ENCODE measurements at regions not wholly inside any gene's neighbourhood (a gene's known extent, or its start where the extent isn't known, plus 50 kb on each side); places are given as distances from the start of the nearest gene placed in this dataset.
"Not testable (repeated sequence)": the region's sequence is repeated elsewhere in the genome, so short reads cannot be mapped to it uniquely, and the experiment has no call there.

DNA sequence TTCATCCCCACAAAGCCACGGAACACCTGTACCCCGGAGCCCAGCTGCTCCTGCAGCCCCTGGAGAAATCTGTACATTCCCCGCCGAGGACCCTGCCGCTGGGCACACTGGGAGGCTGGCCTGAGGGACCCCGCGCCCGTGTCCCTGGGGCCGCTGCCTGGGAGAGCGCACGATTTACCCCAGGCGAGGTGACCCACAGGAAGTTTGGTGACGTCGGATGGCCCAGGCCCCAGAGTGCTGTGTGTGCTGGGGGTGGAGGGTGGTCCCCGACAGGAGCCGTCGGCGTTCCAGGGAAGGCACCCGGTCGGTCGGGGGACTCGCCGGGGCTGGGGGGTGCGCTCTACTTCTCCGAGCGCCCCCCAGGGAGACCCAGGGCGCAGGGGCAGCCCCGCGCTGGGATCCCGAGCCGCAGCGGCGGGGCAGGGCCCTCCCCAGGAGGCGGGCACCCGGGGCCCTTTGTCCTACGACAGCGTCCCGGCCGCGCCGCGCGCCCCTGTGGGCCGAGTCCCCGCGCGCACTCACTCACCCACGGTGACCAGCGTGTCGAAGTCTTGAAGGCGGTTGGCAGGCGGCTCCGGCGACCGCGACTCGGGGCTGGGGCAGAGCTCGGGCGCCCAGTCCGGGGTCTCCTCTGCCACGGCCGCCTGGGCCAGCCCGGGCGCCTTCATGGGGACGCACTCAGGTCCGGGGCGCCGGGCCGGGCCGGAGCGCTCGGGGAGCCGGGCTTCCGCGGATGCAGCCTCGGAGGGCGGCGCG, 206.4 kb upstream of the PRKX start:
- CTCF ChIA-PET; H4K91ac ChIP-seq (ENCODE audit: insufficient read depth, low read depth, low read length); POLR2A ChIA-PET (ENCODE audit: unreplicated experiment); H3K9ac ChIP-seq (ENCODE audit: low read depth, low read length); H3K4me3 ChIP-seq (ENCODE audit: insufficient read depth, low read depth, low read length); H4K8ac ChIP-seq (ENCODE audit: low read depth in 2 of 2, low read length in 2 of 2); H4K20me1 ChIP-seq (ENCODE audit: insufficient read depth, low read length); H3K79me1 ChIP-seq (ENCODE audit: low read depth in 1 of 2, low read length in 2 of 2); in situ Hi-C loops (cut with MboI; ENCODE audit: low sequenced_read_pairs); BruUV-seq (replicated peaks); H3K4me2 ChIP-seq (ENCODE audit: low read depth, low read length); H4K5ac ChIP-seq (ENCODE audit: low read depth, low read length); H3K9me1 ChIP-seq (ENCODE audit: insufficient read depth, low read length); H2BK120ac ChIP-seq (ENCODE audit: low read depth, low read length); H3K18ac ChIP-seq (ENCODE audit: low read depth, low read length); H2AFZ ChIP-seq (replicated peaks; ENCODE audit: low read length, poor library complexity); H3K14ac ChIP-seq (replicated peaks; ENCODE audit: low read depth, low read length); H2BK20ac ChIP-seq (ENCODE audit: low read depth, low read length); H3K23ac ChIP-seq (ENCODE audit: low read depth, low read length); H3K4me1 ChIP-seq (ENCODE audit: control insufficient read depth, insufficient read depth, low read length); H3K56ac ChIP-seq (ENCODE audit: extremely low read depth, insufficient read depth, low read length); dilution Hi-C loops (cut with HindIII; ENCODE audit: low sequenced_read_pairs, unreplicated experiment); H3K27me3 ChIP-seq (ENCODE audit: control insufficient read depth, insufficient read depth, low read length); intact Hi-C loops (cut with micrococcal nuclease); H3K36me3 ChIP-seq (ENCODE audit: control insufficient read depth, insufficient read depth, low read length); H3K27ac ChIP-seq (ENCODE audit: insufficient read depth, low read length); H2AK9ac ChIP-seq (replicated peaks; ENCODE audit: low read depth, low read length, poor library complexity); H2BK5ac ChIP-seq (ENCODE audit: low read depth, low read length, poor library complexity, severe bottlenecking); H3K4ac ChIP-seq (ENCODE audit: low read depth, low read length); DNase-seq; H2AK5ac ChIP-seq (ENCODE audit: low read depth, low read length); H2BK15ac ChIP-seq (ENCODE audit: low read depth, low read length); H3K9me3 ChIP-seq (ENCODE audit: control insufficient read depth, insufficient read depth, low read length): not testable (repeated sequence)
- peak; percentile 42 for ATAC-seq (ENCODE audit: low read depth)
- no CpG with 5 or more reads among the region's 79 CpGs for whole genome bisulfite sequencing, 2 experiments (ENCODE audit: extremely low coverage in 2 of 2, insufficient read length in 1 of 2)

DNA sequence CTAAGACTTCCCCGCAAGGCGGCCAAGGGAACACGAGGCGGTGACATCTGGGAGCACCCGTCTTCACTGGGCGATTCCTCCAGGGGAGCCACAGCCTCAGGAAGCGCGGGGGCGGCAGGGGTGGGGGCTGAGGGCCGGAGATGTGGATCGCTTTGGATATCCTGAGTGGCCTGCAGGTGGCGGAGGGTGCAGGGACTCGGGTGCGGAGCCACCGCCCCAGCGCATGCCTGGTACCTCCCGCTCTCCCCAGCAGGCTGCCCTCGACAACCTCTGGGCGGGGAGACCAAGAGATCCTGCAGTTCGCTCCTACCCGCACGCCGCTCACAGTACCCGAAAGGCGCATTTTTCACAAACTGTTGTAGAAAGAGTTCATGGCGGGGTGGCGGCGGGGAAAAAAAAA, 201.4 kb upstream of the PRKX start:
- H3K56ac ChIP-seq (ENCODE audit: extremely low read depth, insufficient read depth, low read length); CTCF ChIA-PET; H3K4ac ChIP-seq (ENCODE audit: low read depth, low read length); H2AFZ ChIP-seq (replicated peaks; ENCODE audit: low read length, poor library complexity); BruUV-seq (replicated peaks); H3K79me1 ChIP-seq (ENCODE audit: low read depth in 1 of 2, low read length in 2 of 2); H3K27me3 ChIP-seq (ENCODE audit: control insufficient read depth, insufficient read depth, low read length); H3K23ac ChIP-seq (ENCODE audit: low read depth, low read length); H3K18ac ChIP-seq (ENCODE audit: low read depth, low read length); H3K14ac ChIP-seq (replicated peaks; ENCODE audit: low read depth, low read length); H4K20me1 ChIP-seq (ENCODE audit: insufficient read depth, low read length); H2BK5ac ChIP-seq (ENCODE audit: low read depth, low read length, poor library complexity, severe bottlenecking); H2BK20ac ChIP-seq (ENCODE audit: low read depth, low read length); H3K4me3 ChIP-seq (ENCODE audit: insufficient read depth, low read depth, low read length); H3K4me2 ChIP-seq (ENCODE audit: low read depth, low read length); H3K27ac ChIP-seq (ENCODE audit: insufficient read depth, low read length); H4K8ac ChIP-seq (ENCODE audit: low read depth in 2 of 2, low read length in 2 of 2); DNase-seq; H4K91ac ChIP-seq (ENCODE audit: insufficient read depth, low read depth, low read length); H3K9ac ChIP-seq (ENCODE audit: low read depth, low read length); H3K36me3 ChIP-seq (ENCODE audit: control insufficient read depth, insufficient read depth, low read length); H2AK9ac ChIP-seq (replicated peaks; ENCODE audit: low read depth, low read length, poor library complexity); H2AK5ac ChIP-seq (ENCODE audit: low read depth, low read length); H3K9me1 ChIP-seq (ENCODE audit: insufficient read depth, low read length); H2BK120ac ChIP-seq (ENCODE audit: low read depth, low read length); H3K4me1 ChIP-seq (ENCODE audit: control insufficient read depth, insufficient read depth, low read length); intact Hi-C loops (cut with micrococcal nuclease); dilution Hi-C loops (cut with HindIII; ENCODE audit: low sequenced_read_pairs, unreplicated experiment); H3K9me3 ChIP-seq (ENCODE audit: control insufficient read depth, insufficient read depth, low read length); POLR2A ChIA-PET (ENCODE audit: unreplicated experiment); ATAC-seq (ENCODE audit: low read depth); H2BK15ac ChIP-seq (ENCODE audit: low read depth, low read length); in situ Hi-C loops (cut with MboI; ENCODE audit: low sequenced_read_pairs); H4K5ac ChIP-seq (ENCODE audit: low read depth, low read length): not testable (repeated sequence)
- no CpG with 5 or more reads among the region's 28 CpGs for WGBS, 2 experiments (ENCODE audit: extremely low coverage in 2 of 2, insufficient read length in 1 of 2)

Data from IMR-90 (cell line).